NB4 (cell line): ENCODE measurements at regions not wholly inside any gene's neighbourhood (a gene's known extent, or its start where the extent isn't known, plus 50 kb on each side); places are given as distances from the start of the nearest gene placed in this dataset.
"Not testable (repeated sequence)": the region's sequence is repeated elsewhere in the genome, so short reads cannot be mapped to it uniquely, and the experiment has no call there.

Experiments used
- DNase-seq: peaks from one replicate; pipeline ENCODE4 v3.0.0; 2010; ENCODE audit warnings: low read depth
- H3K4me3 ChIP-seq: one replicate; pipeline ENCODE4 v1.5.1; 2011; ENCODE audit warnings: mild to moderate bottlenecking, low read depth, low read length, moderate library complexity
- CTCF ChIP-seq: IDR thresholded peaks from one replicate; pipeline ENCODE4 v1.5.1; 2012; ENCODE audit warnings: low read depth, low read length
- MAX ChIP-seq: IDR thresholded peaks from 2 replicates; pipeline ENCODE4 v1.6.1; 2011; ENCODE audit warnings: low read depth, low read length
- MYC ChIP-seq: IDR thresholded peaks from 2 replicates; pipeline ENCODE4 v1.6.1; 2011; ENCODE audit warnings: low read depth, low read length
- POLR2A ChIP-seq: IDR thresholded peaks from 2 replicates; pipeline ENCODE4 v1.6.1; 2011; ENCODE audit warnings: mild to moderate bottlenecking; ENCODE audit not compliant: insufficient read length; ENCODE audit errors: extremely low read depth

GRCh38 chr11:29224739-29225384 is 792.0 kb downstream of the KCNA4 start:
- TF ChIP-seq POLR2A (no peak), CTCF (no peak), MYC (no peak), MAX (no peak)
- H3K4me3 ChIP-seq, result no peak overlapping the region
- DNase-seq, result no peak

GRCh38 chr11:29219531-29219930 is 797.3 kb downstream of the KCNA4 start:
- not testable (repeated sequence) for H3K4me3 ChIP-seq, DNase-seq

GRCh38 chr11:29217901-29218300 is 798.9 kb downstream of the KCNA4 start:
- DNase-seq, result peak; percentile 3
- TF ChIP-seq POLR2A (no peak), MAX (no peak), MYC (no peak), CTCF (no peak)

GRCh38 chr11:29214833-29215232 is 802.0 kb downstream of the KCNA4 start:
- DNase-seq, result no peak
- no peak overlapping the region for H3K4me3 ChIP-seq
- TF ChIP-seq POLR2A (no peak), MYC (no peak), MAX (no peak), CTCF (no peak)

More at GRCh38 chr11:29217901-29218300, 798.9 kb downstream of the KCNA4 start:
- no peak overlapping the region for H3K4me3 ChIP-seq

GRCh38 chr11:29211202-29211601 is 805.6 kb downstream of the KCNA4 start:
- no peak for TF ChIP-seq POLR2A
- H3K4me3 ChIP-seq, result no peak overlapping the region
- no peak for DNase-seq

- TF ChIP-seq POLR2A (no peak), CTCF (no peak), MAX (no peak), MYC (no peak)
- H3K4me3 ChIP-seq, result no peak overlapping the region
- DNase-seq, result no peak
These were observed 806.4 kb downstream of the KCNA4 start for GRCh38 chr11:29210426-29210825.

- H3K4me3 ChIP-seq, result no peak overlapping the region
- no peak for TF ChIP-seq MAX
- no peak for TF ChIP-seq CTCF
- TF ChIP-seq POLR2A, result no peak
- no peak for TF ChIP-seq MYC
- DNase-seq, result no peak
These were observed 808.7 kb downstream of the KCNA4 start for GRCh38 chr11:29208117-29208516.
